AG10803 (cell line): ENCODE measurements at regions not wholly inside any gene's neighbourhood (a gene's known extent, or its start where the extent isn't known, plus 50 kb on each side); places are given as distances from the start of the nearest gene placed in this dataset.

ENCODE experiments used
- DNase-seq: peaks from one replicate; pipeline ENCODE4 v3.0.0; 2010; ENCODE audit warnings: low read depth
- H3K4me3 ChIP-seq: 2 replicates; pipeline ENCODE4 v1.5.1; 2011; ENCODE audit warnings: mild to moderate bottlenecking, low read length, control low read depth
- TF ChIP-seq, protein P1 (sequence below): conservative IDR thresholded peaks from 2 replicates; pipeline ENCODE4 v1.5.1; 2011; ENCODE audit warnings: mild to moderate bottlenecking, low read length, control low read depth, inconsistent platforms

- TF ChIP-seq, protein P1, sequence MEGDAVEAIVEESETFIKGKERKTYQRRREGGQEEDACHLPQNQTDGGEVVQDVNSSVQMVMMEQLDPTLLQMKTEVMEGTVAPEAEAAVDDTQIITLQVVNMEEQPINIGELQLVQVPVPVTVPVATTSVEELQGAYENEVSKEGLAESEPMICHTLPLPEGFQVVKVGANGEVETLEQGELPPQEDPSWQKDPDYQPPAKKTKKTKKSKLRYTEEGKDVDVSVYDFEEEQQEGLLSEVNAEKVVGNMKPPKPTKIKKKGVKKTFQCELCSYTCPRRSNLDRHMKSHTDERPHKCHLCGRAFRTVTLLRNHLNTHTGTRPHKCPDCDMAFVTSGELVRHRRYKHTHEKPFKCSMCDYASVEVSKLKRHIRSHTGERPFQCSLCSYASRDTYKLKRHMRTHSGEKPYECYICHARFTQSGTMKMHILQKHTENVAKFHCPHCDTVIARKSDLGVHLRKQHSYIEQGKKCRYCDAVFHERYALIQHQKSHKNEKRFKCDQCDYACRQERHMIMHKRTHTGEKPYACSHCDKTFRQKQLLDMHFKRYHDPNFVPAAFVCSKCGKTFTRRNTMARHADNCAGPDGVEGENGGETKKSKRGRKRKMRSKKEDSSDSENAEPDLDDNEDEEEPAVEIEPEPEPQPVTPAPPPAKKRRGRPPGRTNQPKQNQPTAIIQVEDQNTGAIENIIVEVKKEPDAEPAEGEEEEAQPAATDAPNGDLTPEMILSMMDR: no peak
- no peak for DNase-seq
- H3K4me3 ChIP-seq: no peak overlapping the region
Measured at GRCh38 chr4:111781611-111782010, 363.6 kb upstream of the FAM241A start.

DNA sequence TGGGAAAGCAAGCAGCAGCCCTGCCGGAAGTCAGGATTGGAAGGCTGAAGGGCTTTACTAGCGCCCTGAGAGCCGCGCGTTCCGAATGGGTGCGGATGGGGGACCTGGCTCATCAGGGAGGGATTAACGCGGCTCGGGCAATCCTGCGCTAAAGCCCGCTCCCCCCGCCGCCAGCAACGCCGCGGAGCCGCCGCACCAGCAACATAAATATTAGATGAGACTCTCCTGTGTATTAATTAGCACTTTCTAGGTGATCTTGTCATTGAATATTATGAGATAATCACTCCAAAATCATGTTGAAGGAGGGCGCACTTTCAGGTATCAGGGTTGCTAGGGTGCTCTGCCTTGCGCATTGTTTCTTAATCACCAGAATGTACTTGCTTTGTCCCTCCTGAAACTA, 357.2 kb upstream of the FAM241A start:
- TF ChIP-seq, protein P1: no peak
- DNase-seq: no peak
- H3K4me3 ChIP-seq: no peak overlapping the region

GRCh38 chr4:111789901-111790640, 355.2 kb upstream of the FAM241A start:
- TF ChIP-seq, protein P1: no peak
- DNase-seq: no peak
- H3K4me3 ChIP-seq: no peak overlapping the region

DNA sequence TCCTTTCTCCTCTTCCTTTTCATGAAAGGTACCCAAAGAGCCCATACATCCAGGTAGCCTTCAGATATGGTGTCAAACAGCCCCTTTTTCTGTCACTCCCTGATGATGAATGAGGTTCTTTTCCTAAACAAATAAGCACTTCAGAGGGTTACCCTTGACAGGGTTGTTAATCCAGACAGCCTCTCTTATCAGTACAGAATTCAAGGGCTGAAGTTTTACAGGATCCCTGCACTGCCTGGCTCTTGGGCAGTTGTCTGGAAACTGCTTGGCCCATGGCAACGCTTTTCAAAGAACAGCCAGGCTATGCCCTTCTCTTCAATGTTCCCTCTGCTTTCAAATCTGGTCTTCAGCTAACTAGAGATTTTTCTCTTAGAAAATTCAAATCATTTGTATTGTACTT, 352.6 kb upstream of the FAM241A start:
- TF ChIP-seq, protein P1: no peak
- no peak overlapping the region for H3K4me3 ChIP-seq
- no peak for DNase-seq

DNA sequence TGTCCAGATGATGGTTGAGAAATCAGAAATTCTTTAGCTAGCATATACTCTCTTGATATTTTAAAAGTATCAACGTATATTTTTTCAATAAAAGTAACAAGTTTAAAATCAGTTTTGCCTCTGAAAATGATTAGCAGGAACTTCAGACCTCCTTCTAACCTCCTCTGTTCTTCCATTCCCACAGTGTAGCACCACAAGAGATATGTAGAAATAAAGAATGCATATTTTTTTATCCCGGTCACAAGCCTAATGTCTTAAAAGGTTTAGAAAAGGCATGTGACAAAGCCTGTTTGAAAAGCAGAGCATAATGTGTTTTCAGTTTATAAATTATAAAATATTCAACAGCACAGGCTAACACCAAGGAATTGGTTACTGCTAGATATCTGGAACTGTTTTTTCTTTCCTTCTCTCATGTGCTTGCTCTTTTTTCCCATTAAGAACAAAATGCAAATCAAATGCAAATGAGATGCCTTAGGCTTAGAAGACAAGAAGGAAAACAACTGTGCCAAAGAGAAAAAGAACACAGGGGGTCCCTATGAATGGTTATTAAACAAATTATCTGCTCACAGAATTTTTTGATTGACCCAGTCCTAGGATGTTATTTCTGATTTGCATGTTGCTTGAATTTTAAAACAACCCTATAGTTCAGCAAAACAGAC, 351.7 kb upstream of the FAM241A start:
- TF ChIP-seq, protein P1: no peak
- no peak for DNase-seq
- no peak overlapping the region for H3K4me3 ChIP-seq

GRCh38 chr4:111797455-111798163, 347.6 kb upstream of the FAM241A start:
- TF ChIP-seq, protein P1: no peak
- DNase-seq: no peak
- H3K4me3 ChIP-seq: no peak overlapping the region
